IPS-NIHi7 (cell line): ENCODE measurements at regions not wholly inside any gene's neighbourhood (a gene's known extent, or its start where the extent isn't known, plus 50 kb on each side); places are given as distances from the start of the nearest gene placed in this dataset.
"Not testable (repeated sequence)": the region's sequence is repeated elsewhere in the genome, so short reads cannot be mapped to it uniquely, and the experiment has no call there.

Source experiments
- DNase-seq: peaks from one replicate; pipeline ENCODE4 v3.0.0; 2012; ENCODE audit warnings: mixed read lengths; ENCODE audit errors: extremely low spot score

- no peak for DNase-seq
Measured at GRCh38 chr5:108461628-108462367, 79.9 kb upstream of the FBXL17 start.

GRCh38 chr5:108459769-108460168, 77.9 kb upstream of the FBXL17 start:
- DNase-seq = no peak

- no peak for DNase-seq
Measured at GRCh38 chr5:108451269-108451668, 69.4 kb upstream of the FBXL17 start.

DNA sequence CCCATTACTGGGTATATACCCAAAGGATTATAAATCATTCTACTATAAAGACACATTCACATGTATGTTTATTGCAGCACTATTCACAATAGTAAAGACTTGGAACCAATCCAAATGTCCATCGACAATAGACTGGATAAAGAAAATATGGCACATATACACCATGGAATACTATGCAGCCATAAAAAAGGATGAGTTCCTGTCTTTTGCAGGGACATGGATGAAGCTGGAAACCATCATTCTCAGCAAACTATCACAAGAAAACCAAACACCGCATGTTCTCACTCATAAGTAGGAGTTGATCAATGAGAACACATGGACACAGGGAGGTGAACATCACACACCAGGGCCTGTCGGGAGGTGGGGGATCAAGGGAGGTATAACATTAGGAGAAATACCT, 62.2 kb upstream of the FBXL17 start:
- DNase-seq = not testable (repeated sequence)

- not testable (repeated sequence) for DNase-seq
Measured at GRCh38 chr5:108442063-108442651, 60.3 kb upstream of the FBXL17 start.

GRCh38 chr5:108437425-108437824, 55.5 kb upstream of the FBXL17 start:
- DNase-seq = no peak

GRCh38 chr5:108436696-108437095, 54.8 kb upstream of the FBXL17 start:
- no peak for DNase-seq

DNA sequence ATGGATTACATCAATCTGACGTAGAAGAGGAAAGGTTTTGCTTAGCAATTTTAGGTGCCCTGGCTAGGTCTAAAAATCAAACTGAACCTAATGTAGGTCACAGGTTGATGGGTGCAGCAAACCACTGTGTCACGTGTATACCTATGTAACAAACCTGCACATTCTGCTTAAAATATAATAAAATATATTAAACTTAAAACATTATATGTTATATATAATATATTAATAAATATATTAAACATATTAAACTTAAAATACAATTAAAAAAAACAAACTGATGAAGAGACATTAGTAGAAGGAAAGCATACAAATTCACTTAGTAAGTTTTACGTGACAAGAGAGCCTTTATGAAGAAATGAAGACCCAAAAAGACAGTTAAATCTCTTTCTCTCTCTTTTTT, 51.7 kb upstream of the FBXL17 start:
- DNase-seq = no peak

DNA sequence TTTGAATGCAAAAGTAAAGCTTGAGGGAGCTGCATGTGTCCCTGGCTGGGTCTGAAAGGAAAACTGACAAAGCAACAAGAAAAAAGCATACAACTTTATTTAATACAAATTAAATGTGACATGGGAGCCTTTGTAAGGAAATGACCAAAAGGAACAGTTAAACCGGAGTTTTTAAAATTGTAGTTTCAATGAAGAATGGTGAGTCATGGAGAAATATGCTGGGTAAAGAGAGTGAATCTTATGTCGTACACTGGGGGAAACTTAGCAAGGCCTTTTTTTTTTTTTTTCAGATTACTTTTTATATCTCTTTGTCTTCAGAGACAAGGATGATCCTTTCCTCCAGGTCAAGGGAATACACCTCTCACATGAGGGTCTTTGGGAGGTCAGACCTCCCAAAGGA, 50.1 kb upstream of the FBXL17 start:
- no peak for DNase-seq
